GM08714 (cell line): ENCODE measurements at regions not wholly inside any gene's neighbourhood (a gene's known extent, or its start where the extent isn't known, plus 50 kb on each side); places are given as distances from the start of the nearest gene placed in this dataset.
"Not testable (repeated sequence)": the region's sequence is repeated elsewhere in the genome, so short reads cannot be mapped to it uniquely, and the experiment has no call there.

ENCODE experiments used
- H3K4me3 ChIP-seq: fragments of 200-500 bp; sonication (Bioruptor generic); 2 replicates; pipeline ENCODE4 v1.5.1; 2014; ENCODE audit warnings: mild to moderate bottlenecking, low read length, inconsistent platforms
- ZNF274 ChIP-seq: IDR thresholded peaks from 2 replicates; pipeline ENCODE4 v1.6.1; 2012; ENCODE audit warnings: mild to moderate bottlenecking, low read depth, low read length

- no peak for TF ChIP-seq ZNF274
Measured at GRCh38 chr1:14149431-14149830, 449.1 kb upstream of the KAZN start.

GRCh38 chr1:14156543-14156942, 441.9 kb upstream of the KAZN start:
- no peak for TF ChIP-seq ZNF274
- H3K4me3 ChIP-seq, result no peak overlapping the region

More at GRCh38 chr1:14149431-14149830, 449.1 kb upstream of the KAZN start:
- H3K4me3 ChIP-seq, result no peak overlapping the region

- no peak for TF ChIP-seq ZNF274
- no peak overlapping the region for H3K4me3 ChIP-seq
Measured at GRCh38 chr1:14160781-14161180, 437.7 kb upstream of the KAZN start.

- no peak for TF ChIP-seq ZNF274
- no peak overlapping the region for H3K4me3 ChIP-seq
Measured at GRCh38 chr1:14163246-14163645, 435.2 kb upstream of the KAZN start.

GRCh38 chr1:14165371-14165801, 433.1 kb upstream of the KAZN start:
- H3K4me3 ChIP-seq, result no peak overlapping the region
- TF ChIP-seq ZNF274, result no peak

- TF ChIP-seq ZNF274, result no peak
- H3K4me3 ChIP-seq, result no peak overlapping the region
Measured at GRCh38 chr1:14167884-14168283, 430.6 kb upstream of the KAZN start.

- no peak for TF ChIP-seq ZNF274
Measured at GRCh38 chr1:14168326-14169063, 430.0 kb upstream of the KAZN start.

GRCh38 chr1:14173598-14173997, 424.9 kb upstream of the KAZN start:
- no peak for TF ChIP-seq ZNF274
- H3K4me3 ChIP-seq, result no peak overlapping the region

More at GRCh38 chr1:14168326-14169063, 430.0 kb upstream of the KAZN start:
- no peak overlapping the region for H3K4me3 ChIP-seq

- H3K4me3 ChIP-seq, result not testable (repeated sequence)
Measured at GRCh38 chr1:14177866-14178265, 420.6 kb upstream of the KAZN start.

GRCh38 chr1:14180738-14181137, 417.7 kb upstream of the KAZN start:
- TF ChIP-seq ZNF274, result no peak
- no peak overlapping the region for H3K4me3 ChIP-seq

GRCh38 chr1:14181191-14181795, 417.2 kb upstream of the KAZN start:
- TF ChIP-seq ZNF274, result no peak
- no peak overlapping the region for H3K4me3 ChIP-seq

- no peak overlapping the region for H3K4me3 ChIP-seq
- TF ChIP-seq ZNF274, result no peak
Measured at GRCh38 chr1:14182856-14183255, 415.6 kb upstream of the KAZN start.

- H3K4me3 ChIP-seq, result no peak overlapping the region
- no peak for TF ChIP-seq ZNF274
Measured at GRCh38 chr1:14183329-14183728, 415.2 kb upstream of the KAZN start.

- no peak for TF ChIP-seq ZNF274
- H3K4me3 ChIP-seq, result no peak overlapping the region
Measured at GRCh38 chr1:14184454-14184853, 414.0 kb upstream of the KAZN start.

- no peak overlapping the region for H3K4me3 ChIP-seq
- no peak for TF ChIP-seq ZNF274
Measured at GRCh38 chr1:14189381-14189780, 409.1 kb upstream of the KAZN start.
